ENCODE measurements at regions not wholly inside any gene's neighbourhood (a gene's known extent, or its start where the extent isn't known, plus 50 kb on each side); places are given as distances from the start of the nearest gene placed in this dataset.

DNA sequence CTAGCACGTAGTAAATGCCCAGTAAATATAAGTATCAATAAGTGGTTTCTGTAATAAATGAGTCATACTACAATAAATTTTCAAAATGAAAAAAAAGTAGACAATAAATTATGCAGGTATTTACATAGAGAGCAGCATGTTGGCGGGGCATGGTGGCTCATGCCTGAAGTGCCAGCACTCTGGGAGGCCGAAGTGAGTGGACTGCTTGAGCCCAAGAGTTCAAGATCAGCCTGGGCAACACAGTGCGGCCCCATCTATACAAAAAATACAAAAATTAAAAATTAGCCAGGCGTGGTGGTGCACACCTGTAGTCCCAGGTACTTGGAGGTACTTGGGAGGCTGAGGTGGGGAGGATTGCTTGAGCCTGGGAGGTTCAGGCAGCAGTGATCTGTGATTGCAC, 509.3 kb upstream of the KLF6 start:
- Histone ChIP-seq H3K4me3 (no peak overlapping the region), H3K9me3 (no peaks in the 10 kb centered on the region), H3K4me1 (peaks cover 0 to 15% (median 3%) of the 10 kb centered on the region in 4 donors), H3K27me3 (no peaks in the 10 kb centered on the region), H3K36me3 (no peaks in the 10 kb centered on the region), H3K27ac (no peak overlapping the region)
- intact Hi-C loops (cut with DNase I; ENCODE audit: low total_unique reads): no loop called here
- no peak for TF ChIP-seq CTCF (IDR thresholded peaks at IDR 0.05)
- no peak for DNase-seq

DNA sequence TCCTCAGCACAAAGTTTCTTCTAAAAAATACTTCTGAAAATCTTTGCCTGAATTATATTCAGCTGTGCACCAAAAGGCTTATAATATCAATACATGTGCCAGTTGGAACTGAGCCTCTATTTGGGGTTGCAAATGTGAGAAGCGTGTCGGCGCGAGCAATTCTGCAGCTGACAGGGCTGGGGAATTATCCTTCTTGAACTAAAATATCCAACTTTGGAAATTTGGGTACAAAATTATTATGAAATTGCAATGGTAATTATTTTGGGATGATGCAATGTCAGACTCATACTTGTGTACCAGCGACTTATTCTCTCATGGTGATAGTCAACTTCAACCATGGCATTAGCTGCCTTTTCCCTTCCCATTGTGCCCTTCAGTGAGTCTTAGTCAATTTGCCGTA, 507.0 kb upstream of the KLF6 start:
- TF ChIP-seq CTCF (IDR thresholded peaks at IDR 0.05): no peak
- Histone ChIP-seq H3K27me3 (no peaks in the 10 kb centered on the region), H3K36me3 (no peaks in the 10 kb centered on the region), H3K4me1 (peaks cover 0 to 18% (median 4%) of the 10 kb centered on the region in 4 donors), H3K27ac (peak overlapping the region; percentile 13 to 14), H3K4me3 (no peak overlapping the region), H3K9me3 (no peaks in the 10 kb centered on the region)
- DNase-seq: peak in 1 of 2 donors; percentile 68
- intact Hi-C loops (cut with DNase I; ENCODE audit: low total_unique reads): no loop called here

DNA sequence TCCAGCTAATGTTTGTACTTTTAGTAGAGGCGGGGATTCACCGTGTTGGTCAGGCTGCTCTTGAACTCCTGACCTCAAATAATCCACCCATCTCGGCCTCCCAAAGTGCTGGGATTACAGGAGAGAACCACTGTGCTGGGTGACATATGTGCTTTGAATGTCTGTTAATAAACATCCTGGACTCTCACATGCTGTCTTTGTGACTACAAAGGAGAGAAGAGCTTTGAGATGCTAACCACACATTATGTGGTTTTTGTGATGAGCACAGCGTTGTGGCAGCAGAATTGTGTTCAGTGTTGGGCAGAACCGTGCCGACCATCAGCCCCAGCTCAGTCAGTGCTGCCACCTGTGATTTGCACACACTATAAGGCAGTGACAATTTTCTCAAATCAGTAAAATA, 500.1 kb upstream of the KLF6 start:
- no peak for DNase-seq
- TF ChIP-seq CTCF (IDR thresholded peaks at IDR 0.05): no peak
- Histone ChIP-seq H3K27ac (peak overlapping the region; percentile 77 to 83), H3K4me1 (peaks cover 3 to 71% (median 48%) of the 10 kb centered on the region in 4 donors), H3K36me3 (no peaks in the 10 kb centered on the region), H3K9me3 (no peaks in the 10 kb centered on the region), H3K4me3 (no peak overlapping the region), H3K27me3 (no peaks in the 10 kb centered on the region)
- intact Hi-C loops (cut with DNase I; ENCODE audit: low total_unique reads): no loop called here

DNA sequence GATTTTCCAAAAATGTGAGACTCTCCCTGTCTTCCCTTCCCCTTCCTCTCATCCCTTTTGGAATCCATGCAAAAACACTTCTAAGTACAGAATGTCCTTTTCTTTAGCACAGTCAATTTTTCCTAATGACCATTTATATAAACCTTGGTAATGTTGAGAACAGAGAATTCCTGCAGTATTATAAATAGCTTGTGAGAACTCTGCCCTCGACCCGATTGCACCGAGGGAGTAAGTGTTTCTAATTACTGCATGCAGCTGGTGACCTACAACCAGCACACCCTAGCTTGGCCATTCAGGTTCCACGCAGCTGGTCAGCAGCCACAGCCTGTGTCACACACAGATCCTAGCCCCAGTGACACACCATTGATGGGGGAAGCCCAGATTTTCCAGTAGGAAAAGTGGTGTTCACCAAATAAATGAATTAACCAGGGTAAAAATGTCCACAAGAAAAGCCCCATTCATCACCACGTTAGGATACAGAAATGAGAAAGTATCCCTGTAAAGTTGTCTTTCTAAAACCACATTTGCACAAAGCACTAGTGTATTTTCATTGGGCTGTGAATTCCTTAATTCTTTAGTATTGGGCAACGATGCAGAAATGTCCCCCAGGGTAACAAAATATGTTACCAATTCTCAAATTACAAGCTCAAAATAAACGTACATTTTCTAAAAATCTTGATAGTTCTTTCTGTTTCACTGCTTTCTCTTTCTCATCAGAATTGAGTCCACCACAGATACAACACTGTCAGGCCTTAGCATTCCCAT, 499.0 kb upstream of the KLF6 start:
- Histone ChIP-seq H3K27me3 (no peaks in the 10 kb centered on the region), H3K9me3 (no peaks in the 10 kb centered on the region), H3K27ac (peak overlapping the region; percentile 77 to 83), H3K4me1 (peaks cover 4 to 82% (median 58%) of the 10 kb centered on the region in 4 donors), H3K4me3 (no peak overlapping the region), H3K36me3 (no peaks in the 10 kb centered on the region)
- intact Hi-C loops (cut with DNase I; ENCODE audit: low total_unique reads): loop anchor here (5.0 kb wide), 1 partner anchor 58 kb away; no protein-coding TSS in a partner anchor
- no peak for TF ChIP-seq CTCF (IDR thresholded peaks at IDR 0.05)
- DNase-seq: peak; percentile 82 to 89

GRCh38 chr10:4282496-4282895, 497.5 kb upstream of the KLF6 start:
- H3K9me3 ChIP-seq: no peaks in the 10 kb centered on the region
- no peaks in the 10 kb centered on the region for H3K36me3 ChIP-seq
- H3K27me3 ChIP-seq: no peaks in the 10 kb centered on the region
- DNase-seq: no peak
- H3K4me3 ChIP-seq: no peak overlapping the region
- intact Hi-C loops (cut with DNase I; ENCODE audit: low total_unique reads): loop anchor here (5.0 kb wide), 1 partner anchor 60 kb away; no protein-coding TSS in a partner anchor
- no peak for TF ChIP-seq CTCF (IDR thresholded peaks at IDR 0.05)
- H3K4me1 ChIP-seq: peaks cover 4 to 86% (median 61%) of the 10 kb centered on the region in 4 donors
- H3K27ac ChIP-seq: peak overlapping the region; percentile 77 to 83
